NCI-H510A (cell line): ENCODE measurements at regions not wholly inside any gene's neighbourhood (a gene's known extent, or its start where the extent isn't known, plus 50 kb on each side); places are given as distances from the start of the nearest gene placed in this dataset.
"Not testable (repeated sequence)": the region's sequence is repeated elsewhere in the genome, so short reads cannot be mapped to it uniquely, and the experiment has no call there.

Experiments
- DNase-seq: peaks from one replicate; lab custom pipeline; 2025; lab: John Stamatoyannopoulos, UW

DNA sequence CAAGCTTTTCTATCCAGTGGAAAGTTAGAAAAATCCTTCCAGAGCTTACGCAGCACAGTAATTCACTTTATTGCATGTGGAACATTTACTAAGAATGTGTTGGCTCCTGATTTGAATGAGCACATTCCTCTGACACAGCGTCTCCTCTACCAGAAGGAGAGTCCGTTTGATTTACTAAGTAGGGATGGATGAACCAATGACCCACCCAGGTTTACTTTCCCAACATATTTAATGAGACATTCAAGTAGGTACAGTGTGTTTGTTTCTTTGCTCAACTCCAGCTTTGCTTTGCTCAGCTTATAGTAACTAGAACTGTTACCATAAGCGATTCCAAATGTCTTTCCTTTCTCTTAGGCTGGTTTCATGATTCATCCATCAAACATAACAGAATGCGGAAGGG is 161.7 kb downstream of the SMARCA1 start:
- no peak for DNase-seq

DNA sequence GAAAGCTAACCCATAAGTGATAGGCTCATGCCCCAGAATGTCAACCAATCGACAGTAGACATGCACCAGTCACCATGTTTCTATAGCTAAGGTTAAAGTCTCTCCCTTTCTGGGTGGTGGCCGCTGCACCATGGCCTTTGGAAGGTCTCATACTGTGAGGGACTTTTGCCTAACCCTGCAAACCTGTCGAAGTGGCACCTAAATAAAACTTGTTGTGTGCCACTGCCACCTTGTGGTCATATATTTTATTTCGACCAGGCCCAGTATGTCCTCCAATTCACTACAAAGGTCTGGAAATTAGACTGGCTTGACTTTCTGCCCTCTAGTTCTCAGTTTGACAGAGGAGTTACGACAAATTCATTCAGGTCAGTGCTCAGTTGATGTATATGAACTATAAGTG is 163.1 kb downstream of the SMARCA1 start:
- peak; percentile 16 for DNase-seq

DNA sequence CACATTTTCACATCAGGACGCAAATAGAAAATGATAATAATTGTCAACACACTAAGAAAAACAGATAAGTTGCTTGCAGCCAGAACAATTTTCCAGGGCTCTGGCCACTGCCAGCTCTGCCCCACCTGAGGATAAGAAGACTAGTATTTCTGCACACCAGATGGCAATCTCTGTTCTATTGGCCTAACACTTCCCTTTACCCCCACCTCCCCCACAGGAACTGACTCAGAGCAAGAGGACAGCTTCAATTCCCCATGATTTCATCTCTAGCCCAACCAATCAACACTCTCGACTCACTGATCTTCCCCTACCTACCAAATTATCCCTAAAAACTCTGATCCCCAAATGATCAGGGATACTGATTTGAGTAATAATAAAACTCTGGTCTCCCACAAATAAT is 164.0 kb downstream of the SMARCA1 start:
- no peak for DNase-seq

GRCh38 chrX:129357428-129357827 is 165.9 kb downstream of the SMARCA1 start:
- not testable (repeated sequence) for DNase-seq

- DNase-seq, result no peak
These were observed 176.0 kb downstream of the SMARCA1 start for GRCh38 chrX:129347291-129347690.

DNA sequence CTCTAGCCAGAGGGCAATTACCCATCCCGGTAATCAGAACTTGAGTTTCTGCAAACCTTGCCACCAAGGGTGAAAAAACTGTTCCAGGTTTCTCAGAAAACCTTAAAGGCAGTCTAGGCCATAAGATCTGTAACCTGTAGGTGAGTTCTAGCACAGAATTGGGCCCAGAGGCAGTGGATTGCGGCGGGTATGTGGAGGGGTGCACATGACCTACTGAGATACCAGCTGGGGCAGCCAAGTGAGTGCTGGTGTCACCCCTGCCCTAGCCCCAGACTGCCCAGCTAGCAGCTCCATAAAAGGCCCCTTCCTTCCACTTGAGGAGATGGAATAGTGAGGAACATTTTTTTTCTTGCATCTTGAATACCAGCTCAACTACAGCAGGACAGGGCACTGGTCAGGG is 176.7 kb downstream of the SMARCA1 start:
- DNase-seq, result no peak

GRCh38 chrX:129337264-129337663 is 186.0 kb downstream of the SMARCA1 start:
- DNase-seq, result not testable (repeated sequence)

DNA sequence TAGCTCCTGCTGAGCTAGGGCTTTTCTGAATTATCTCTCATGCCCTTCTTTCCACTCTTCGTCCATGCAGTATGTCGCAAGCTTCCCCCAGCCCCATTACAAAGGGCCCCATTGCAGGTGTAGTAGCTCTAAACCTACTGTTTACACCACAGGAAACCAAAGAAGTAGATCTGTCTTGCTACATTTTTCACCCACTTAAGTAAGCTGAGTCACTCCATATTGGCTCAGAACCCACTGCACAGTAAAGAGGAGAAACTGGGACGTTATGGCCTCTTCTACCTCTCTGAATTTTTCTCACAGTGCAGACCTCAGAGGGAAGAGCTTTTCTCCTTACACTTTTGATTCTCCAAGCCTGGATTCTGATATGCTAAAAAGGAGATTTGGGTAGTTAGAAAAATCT is 200.2 kb downstream of the SMARCA1 start:
- no peak for DNase-seq

DNA sequence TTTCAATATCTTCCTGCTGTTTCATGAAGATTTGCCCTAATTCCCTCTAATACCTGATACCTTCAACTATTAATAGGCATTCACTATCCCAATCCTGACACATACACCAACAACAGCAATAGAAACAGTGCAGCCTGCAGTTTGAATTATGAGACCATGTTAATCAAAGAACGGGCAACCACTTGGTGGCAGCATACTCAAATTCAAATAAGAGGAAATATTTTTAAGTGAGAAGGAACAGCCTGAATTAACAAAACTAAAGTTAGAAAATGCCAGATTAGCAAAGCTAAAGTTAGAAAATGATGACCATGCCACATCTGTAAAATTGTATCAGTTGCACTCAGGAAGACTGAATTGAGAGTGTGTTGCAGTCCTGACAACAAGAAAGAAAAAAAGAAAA is 204.9 kb downstream of the SMARCA1 start:
- DNase-seq, result no peak

DNA sequence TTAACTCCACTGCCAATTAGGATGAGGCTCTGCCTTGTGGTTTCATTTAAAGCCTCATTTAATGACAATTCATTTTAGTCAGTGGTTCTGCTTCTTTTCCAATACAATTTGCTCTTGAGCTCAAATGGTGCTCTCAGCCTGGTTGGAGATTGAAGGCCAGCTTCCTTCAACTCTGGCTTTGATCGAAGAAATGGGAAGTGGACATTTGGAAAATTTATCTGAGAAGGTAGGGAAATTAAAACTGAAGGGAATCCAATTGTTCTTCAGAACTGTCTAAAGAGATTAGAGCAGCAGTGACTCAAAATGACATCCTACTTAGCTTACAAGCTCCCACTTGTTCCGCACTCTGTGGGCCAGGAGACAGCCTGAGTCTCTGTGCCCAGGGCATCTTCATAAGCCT is 206.8 kb downstream of the SMARCA1 start:
- DNase-seq, result no peak

GRCh38 chrX:129310000-129310399 is 213.3 kb downstream of the SMARCA1 start:
- DNase-seq, result no peak

DNA sequence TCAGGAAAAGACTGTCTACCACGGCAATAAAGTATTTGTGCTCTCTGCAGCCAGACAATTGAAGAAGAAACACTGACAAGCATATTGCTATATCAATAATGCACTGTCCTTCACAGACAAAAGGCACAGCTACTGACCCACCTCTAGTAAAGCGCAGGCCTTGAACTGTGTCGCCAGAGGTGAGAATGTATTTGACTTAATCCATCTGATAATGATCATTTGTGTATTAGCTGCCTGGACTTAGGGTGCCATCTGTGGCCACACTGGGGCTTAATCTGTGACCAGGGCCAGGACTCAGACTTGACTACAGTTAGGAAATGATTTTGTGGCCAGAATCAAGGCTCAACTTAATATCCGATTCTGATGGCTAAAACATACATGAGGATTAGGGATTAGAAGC is 260.4 kb downstream of the SMARCA1 start:
- no peak for DNase-seq

GRCh38 chrX:129255516-129255915 is 267.8 kb downstream of the SMARCA1 start:
- DNase-seq, result not testable (repeated sequence)

GRCh38 chrX:129249563-129249962 is 273.7 kb downstream of the SMARCA1 start:
- DNase-seq, result no peak

- DNase-seq, result no peak
These were observed 275.6 kb downstream of the SMARCA1 start for GRCh38 chrX:129247642-129248041.

- DNase-seq, result no peak
These were observed 283.9 kb downstream of the SMARCA1 start for GRCh38 chrX:129239371-129239770.

DNA sequence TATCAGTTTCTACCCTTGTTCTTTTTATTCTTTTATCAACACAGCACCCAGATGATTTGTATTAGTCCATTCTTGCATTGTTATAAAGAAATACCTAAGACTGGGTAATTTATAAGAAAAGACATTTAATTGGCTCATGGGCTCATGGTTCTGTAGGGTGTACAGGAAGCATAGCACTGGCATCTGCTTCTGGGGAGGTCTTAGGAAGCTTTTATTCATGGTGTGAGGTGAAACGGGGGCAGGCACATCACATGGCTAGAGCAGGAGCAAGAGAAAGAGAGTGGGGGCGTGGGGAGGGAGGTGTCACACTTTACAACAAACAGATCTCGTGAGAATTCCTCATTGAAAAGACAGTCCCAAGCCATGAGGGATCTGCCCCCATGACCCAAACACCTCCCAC is 285.3 kb downstream of the SMARCA1 start:
- no peak for DNase-seq

DNA sequence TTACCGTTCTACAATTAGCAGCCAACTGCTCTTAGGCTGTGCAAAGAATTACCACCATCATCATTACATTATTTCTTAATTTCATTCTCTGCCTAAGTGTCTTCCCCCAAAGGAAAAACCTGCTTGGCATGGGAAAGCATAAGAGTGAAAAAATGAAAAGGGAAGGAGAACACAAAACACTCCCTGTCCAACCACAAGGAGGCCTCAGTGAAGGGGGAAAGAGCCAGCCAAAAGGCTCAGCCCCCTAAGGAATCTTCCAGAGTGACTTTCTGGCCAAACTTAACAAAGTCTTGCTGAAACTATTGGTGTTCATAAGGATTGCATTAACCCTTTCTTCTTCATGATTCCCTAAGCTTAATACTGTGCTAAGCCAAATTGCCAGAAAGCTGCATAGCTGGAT is 287.4 kb downstream of the SMARCA1 start:
- no peak for DNase-seq

GRCh38 chrX:129233786-129234185 is 289.5 kb downstream of the SMARCA1 start:
- DNase-seq, result no peak

DNA sequence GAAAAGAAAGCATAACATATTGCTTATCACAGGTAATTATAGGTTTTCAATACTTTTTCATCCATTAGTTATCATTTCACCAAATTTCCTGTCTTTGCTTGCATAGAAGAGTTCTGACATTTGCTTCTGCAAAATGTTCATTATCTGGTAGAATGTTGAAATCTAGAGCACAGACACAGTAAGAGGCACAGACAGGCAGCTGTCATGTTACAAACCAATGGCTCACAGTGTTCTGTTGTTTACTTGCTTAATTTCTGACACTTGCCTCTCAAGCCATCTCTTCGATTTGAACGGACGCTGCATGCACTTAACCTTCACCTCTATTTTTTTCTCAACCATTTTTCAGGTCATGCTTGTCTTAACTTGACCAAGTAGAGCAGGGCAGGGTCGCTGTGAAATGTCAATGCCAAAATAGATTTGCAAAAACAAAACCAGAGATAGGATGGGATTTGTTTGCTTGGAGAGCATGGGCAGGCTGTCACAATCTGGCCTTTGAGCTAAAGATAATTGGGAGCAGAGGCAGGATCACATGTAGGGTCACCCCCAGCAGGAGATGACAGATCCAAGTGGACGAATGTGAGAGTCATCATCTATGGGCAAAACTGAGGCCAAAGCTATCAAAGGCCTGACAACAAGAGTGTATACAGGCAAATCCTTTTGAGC is 292.3 kb downstream of the SMARCA1 start:
- DNase-seq, result no peak

DNA sequence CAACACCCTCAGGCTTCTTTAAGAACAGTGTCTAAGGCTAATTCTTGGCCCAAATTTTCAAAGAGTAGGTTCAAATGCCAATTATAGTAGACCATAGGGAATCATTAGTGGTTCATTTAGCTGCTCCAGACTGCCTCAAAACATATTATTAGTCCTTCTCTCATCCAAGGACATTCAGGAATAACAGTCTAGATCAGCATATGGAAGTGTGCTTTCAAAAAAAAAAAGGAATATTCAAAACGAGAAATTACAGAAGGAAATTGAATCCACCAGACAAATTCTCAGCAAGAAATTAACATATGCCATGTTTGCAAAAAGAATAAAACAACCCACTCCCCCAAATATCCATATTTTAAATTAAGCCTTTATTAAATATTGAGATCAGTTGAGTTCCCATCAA is 293.1 kb downstream of the SMARCA1 start:
- DNase-seq, result no peak

- DNase-seq, result no peak
These were observed 295.9 kb downstream of the SMARCA1 start for GRCh38 chrX:129227366-129227765.

DNA sequence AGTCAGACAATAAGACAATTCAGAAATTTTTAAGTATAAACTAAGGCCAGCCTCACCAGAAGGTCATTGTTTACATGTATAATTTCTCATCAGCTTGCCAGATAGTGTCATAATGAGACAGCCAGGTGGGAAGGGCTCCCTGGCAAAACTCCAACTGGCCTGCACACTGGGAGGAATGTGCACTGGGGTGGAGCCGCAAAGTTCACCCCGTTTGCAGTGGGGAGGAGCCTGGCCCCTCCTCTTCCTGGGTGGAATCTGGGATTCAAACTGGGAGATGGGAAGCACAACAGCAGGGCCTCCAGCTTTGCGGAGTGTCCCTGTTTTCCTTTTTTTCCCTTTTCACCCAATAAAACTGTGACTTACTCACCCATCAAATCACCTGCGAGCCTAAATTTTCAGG is 329.9 kb downstream of the SMARCA1 start:
- DNase-seq, result peak; percentile 11

DNA sequence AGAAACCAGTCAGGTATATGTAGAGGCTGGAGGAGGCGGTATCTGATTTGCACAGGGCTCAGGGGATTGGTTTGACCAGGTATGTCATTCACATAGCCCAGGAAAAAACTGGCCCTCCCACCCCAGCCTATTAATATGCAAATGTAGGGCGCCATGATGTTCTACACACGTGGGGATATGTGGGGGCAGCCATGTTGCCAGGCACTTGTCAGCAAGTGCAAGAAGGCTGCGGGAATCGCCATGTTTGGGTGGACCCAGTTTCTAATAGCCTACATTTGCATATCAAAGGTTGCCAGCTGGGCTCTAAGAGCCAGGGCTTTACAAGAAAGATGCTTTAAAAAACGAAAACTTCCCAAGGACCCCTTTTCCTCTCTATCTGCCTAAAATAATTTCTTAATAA is 335.1 kb downstream of the SMARCA1 start:
- DNase-seq, result no peak

GRCh38 chrX:129176710-129177109 is 346.6 kb downstream of the SMARCA1 start:
- DNase-seq, result no peak
